ENCODE measurements at regions not wholly inside any gene's neighbourhood (a gene's known extent, or its start where the extent isn't known, plus 50 kb on each side); places are given as distances from the start of the nearest gene placed in this dataset.

- TF ChIP-seq CTCF (IDR thresholded peaks at IDR 0.05) (no peak), EP300 (IDR thresholded peaks at IDR 0.05) (no peak), POLR2A (IDR thresholded peaks at IDR 0.05) (no peak)
- H3K9me3 ChIP-seq: no peaks in the 10 kb centered on the region
- H3K27ac ChIP-seq: no peak overlapping the region
- peaks cover 0 to 5% of the 10 kb centered on the region in 2 donors for H3K27me3 ChIP-seq
- H3K36me3 ChIP-seq: no peaks in the 10 kb centered on the region
- H3K4me1 ChIP-seq: peaks cover 0 to 8% (median 0%) of the 10 kb centered on the region in 4 donors
- H3K4me3 ChIP-seq: no peak overlapping the region
- DNase-seq (ENCODE audit: low spot score in 2 of 2): no peak
- WGBS, 2 donors: 75 to 78% methylated on average over 20 to 21 of the region's 21 CpGs
These were observed 62.0 kb upstream of the THY1 start for GRCh38 chr11:119484741-119485605.

GRCh38 chr11:119483881-119484371, 61.0 kb upstream of the THY1 start:
- Histone ChIP-seq H3K36me3 (no peaks in the 10 kb centered on the region), H3K27me3 (peaks cover 0 to 2% of the 10 kb centered on the region in 2 donors), H3K27ac (no peak overlapping the region), H3K4me1 (peaks cover 0 to 8% (median 0%) of the 10 kb centered on the region in 4 donors), H3K9me3 (no peaks in the 10 kb centered on the region), H3K4me3 (no peak overlapping the region)
- WGBS, 2 donors: 86 to 88% methylated on average over 8 to 9 of the region's 9 CpGs
- TF ChIP-seq EP300 (IDR thresholded peaks at IDR 0.05): no peak
- no peak for TF ChIP-seq POLR2A (IDR thresholded peaks at IDR 0.05)
- TF ChIP-seq CTCF (IDR thresholded peaks at IDR 0.05): no peak
- no peak for DNase-seq (ENCODE audit: low spot score in 2 of 2)

- Histone ChIP-seq H3K4me1 (peaks cover 0 to 8% (median 0%) of the 10 kb centered on the region in 4 donors), H3K9me3 (no peaks in the 10 kb centered on the region), H3K36me3 (no peaks in the 10 kb centered on the region), H3K4me3 (no peak overlapping the region), H3K27ac (no peak overlapping the region), H3K27me3 (no peaks in the 10 kb centered on the region)
- 87 to 89% methylated on average over 10 to 11 of the region's 11 CpGs for WGBS, 2 donors
- no peak for DNase-seq (ENCODE audit: low spot score in 2 of 2)
- TF ChIP-seq CTCF (IDR thresholded peaks at IDR 0.05) (no peak), POLR2A (IDR thresholded peaks at IDR 0.05) (no peak), EP300 (IDR thresholded peaks at IDR 0.05) (no peak)
These were observed 60.4 kb upstream of the THY1 start for GRCh38 chr11:119483341-119483880.

- 82 to 86% methylated on average over 8 to 9 of the region's 9 CpGs for WGBS, 2 donors
- TF ChIP-seq CTCF (IDR thresholded peaks at IDR 0.05) (no peak), POLR2A (IDR thresholded peaks at IDR 0.05) (no peak), EP300 (IDR thresholded peaks at IDR 0.05) (no peak)
- Histone ChIP-seq H3K9me3 (no peaks in the 10 kb centered on the region), H3K36me3 (no peaks in the 10 kb centered on the region), H3K27ac (no peak overlapping the region), H3K4me3 (no peak overlapping the region), H3K27me3 (no peaks in the 10 kb centered on the region), H3K4me1 (peaks cover 0 to 8% (median 0%) of the 10 kb centered on the region in 4 donors)
- no peak for DNase-seq (ENCODE audit: low spot score in 2 of 2)
These were observed 59.6 kb upstream of the THY1 start for GRCh38 chr11:119482521-119483011.

All from tibial nerve (tissue), 4 donors.